GM10248 (cell line): ENCODE measurements at regions not wholly inside any gene's neighbourhood (a gene's known extent, or its start where the extent isn't known, plus 50 kb on each side); places are given as distances from the start of the nearest gene placed in this dataset.

Experiments
- CTCF ChIA-PET: fragments of 300-600 bp; sonication (Branson Sonifier 250); formaldehyde crosslinking; extraction: SDS; loops from one replicate; lab custom pipeline; 2021; ENCODE audit warnings: antibody characterized with exemption; lab: Yijun Ruan, JAX
- POLR2A ChIA-PET: fragments of 350-650 bp; sonication (Branson Sonifier 250); formaldehyde crosslinking; extraction: SDS; loops from one replicate; lab custom pipeline; 2020; ENCODE audit warnings: antibody characterized with exemption; lab: Yijun Ruan, JAX
- DNase-seq: peaks from one replicate; pipeline ENCODE4 v3.0.0; 2012; ENCODE audit errors: extremely low spot score
- TF ChIP-seq, protein P1 (sequence below): IDR thresholded peaks from 2 replicates; pipeline ENCODE4 v1.5.1; 2012; ENCODE audit warnings: mild to moderate bottlenecking, low read depth; ENCODE audit errors: extremely low read depth, missing control alignments, control extremely low read depth

DNA sequence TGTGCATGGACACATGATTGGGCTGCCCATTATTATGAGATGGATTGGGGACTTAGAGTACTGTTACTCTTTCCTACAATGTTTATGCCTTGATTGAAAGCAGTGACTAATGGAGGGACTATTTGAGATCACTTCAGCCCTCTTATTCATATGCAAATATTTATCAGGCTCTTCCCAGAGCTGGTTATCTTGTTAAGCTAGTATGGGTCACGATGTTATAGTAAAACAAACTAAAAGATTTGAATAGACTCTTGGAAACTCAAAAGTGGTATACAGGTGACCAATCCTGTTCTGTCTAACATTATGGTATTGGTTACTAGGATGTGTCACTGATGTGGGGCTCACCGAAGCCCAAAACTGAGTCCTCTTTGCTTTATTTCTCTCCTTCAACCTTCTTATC is 306.2 kb upstream of the CASK start:
- TF ChIP-seq, protein P1, sequence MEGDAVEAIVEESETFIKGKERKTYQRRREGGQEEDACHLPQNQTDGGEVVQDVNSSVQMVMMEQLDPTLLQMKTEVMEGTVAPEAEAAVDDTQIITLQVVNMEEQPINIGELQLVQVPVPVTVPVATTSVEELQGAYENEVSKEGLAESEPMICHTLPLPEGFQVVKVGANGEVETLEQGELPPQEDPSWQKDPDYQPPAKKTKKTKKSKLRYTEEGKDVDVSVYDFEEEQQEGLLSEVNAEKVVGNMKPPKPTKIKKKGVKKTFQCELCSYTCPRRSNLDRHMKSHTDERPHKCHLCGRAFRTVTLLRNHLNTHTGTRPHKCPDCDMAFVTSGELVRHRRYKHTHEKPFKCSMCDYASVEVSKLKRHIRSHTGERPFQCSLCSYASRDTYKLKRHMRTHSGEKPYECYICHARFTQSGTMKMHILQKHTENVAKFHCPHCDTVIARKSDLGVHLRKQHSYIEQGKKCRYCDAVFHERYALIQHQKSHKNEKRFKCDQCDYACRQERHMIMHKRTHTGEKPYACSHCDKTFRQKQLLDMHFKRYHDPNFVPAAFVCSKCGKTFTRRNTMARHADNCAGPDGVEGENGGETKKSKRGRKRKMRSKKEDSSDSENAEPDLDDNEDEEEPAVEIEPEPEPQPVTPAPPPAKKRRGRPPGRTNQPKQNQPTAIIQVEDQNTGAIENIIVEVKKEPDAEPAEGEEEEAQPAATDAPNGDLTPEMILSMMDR = no peak
- ChIA-PET POLR2A (no interaction called here), CTCF (no interaction called here)
- DNase-seq = no peak

DNA sequence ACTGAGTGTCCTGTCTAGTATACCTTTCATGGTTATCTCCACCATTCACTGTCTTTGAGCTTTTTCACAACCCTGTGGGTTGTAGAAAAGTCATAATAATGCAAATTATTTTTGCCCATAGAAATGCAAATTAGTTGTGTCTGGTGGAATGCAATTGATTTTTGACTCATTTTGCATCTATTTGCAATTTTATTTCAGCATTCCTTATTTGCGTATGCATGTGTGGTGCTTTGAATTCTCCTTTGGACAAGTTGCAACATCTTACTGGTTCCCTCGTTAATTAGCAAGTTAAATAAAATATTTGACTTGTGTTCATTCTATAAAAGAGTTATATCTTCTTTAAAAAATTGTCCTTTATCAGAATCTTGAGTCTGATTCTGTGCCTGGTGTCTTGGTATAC is 297.3 kb upstream of the CASK start:
- ChIA-PET CTCF (no interaction called here), POLR2A (no interaction called here)
- no peak for DNase-seq
- TF ChIP-seq, protein P1 = no peak

DNA sequence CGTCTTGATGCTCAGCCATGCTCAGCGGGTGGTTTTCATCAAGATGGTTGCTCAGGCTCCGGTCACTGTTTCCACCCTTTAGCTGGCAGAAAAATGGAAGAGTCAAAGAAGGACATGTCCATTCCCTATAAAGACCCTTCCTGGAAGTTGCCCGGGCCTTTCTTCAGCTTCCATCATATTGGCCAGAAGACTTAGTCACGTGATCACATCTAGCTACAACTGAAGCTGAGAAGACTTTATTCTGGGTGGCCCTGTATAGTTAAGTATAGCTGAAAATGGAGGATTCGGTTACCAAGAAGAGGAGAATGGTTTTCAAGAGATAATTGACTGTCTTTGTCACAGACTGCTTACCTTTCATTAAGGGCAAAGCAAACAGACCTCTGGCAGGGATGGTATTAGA is 296.7 kb upstream of the CASK start:
- POLR2A ChIA-PET = no interaction called here
- no peak for DNase-seq
- TF ChIP-seq, protein P1 = no peak
- CTCF ChIA-PET = no interaction called here

DNA sequence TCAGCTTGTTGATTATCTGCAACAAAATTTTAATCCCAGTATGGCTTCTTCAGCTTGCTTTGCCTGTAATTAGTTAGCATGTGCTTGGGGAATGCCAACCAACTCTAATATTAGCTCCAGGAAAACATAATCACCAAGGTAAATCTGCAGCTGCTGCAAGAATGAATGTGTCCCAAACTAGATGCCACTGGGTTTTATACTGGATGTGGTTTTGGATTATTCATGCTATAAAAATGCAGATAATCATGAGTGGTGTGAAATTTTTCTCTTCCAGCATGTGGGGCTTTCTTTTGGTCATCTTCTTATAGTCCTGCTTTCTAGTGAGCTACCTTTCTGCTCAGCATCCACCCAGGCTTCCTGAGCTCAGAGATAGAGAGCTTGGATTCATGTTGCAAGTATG is 295.9 kb upstream of the CASK start:
- POLR2A ChIA-PET = no interaction called here
- CTCF ChIA-PET = interaction anchor here (1.0 kb wide), 1 partner anchor 14 kb away, joined by 3 read pairs; no protein-coding TSS in a partner anchor
- DNase-seq = no peak
- TF ChIP-seq, protein P1 = no peak

DNA sequence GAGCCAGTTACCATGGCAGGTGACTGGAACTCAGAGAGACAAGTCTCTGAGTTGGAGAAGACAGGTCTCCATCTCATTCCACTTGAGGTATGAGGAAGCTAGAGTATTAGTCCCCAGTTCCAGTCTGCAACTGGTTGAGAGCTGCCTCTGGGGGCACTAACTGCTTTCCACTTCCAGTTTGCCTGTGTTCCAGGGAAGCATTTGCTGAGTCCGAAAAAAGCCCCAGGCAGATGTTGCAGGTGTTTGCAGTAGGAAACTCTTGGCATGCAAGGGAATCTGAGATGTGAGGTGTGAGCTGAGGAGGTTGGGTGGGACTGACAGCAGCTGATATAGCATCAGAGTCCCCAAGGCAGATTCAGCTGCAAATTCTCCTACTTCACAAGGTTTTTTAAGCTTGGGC is 272.2 kb upstream of the CASK start:
- TF ChIP-seq, protein P1 = no peak
- ChIA-PET CTCF (no interaction called here), POLR2A (no interaction called here)
- no peak for DNase-seq

DNA sequence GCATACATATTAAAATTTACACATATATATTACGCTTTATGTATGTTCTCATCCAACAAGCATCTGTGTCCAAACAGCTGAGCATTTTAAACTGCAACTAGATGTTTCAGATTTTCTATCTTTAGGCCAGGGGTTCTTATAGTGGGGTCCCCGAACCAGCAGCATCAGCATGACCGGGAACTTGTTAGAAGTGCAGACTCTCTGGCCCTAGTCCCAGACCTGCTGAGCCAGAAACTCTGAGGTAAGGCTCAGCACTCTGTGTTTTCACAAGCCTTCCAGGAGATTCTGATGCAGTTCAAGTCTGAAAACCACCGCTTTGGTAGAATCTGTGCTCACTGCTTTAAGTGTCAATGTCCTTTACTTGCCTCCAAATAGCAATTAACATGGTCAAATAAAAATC is 266.2 kb upstream of the CASK start:
- ChIA-PET POLR2A (no interaction called here), CTCF (no interaction called here)
- no peak for DNase-seq
- TF ChIP-seq, protein P1 = no peak

DNA sequence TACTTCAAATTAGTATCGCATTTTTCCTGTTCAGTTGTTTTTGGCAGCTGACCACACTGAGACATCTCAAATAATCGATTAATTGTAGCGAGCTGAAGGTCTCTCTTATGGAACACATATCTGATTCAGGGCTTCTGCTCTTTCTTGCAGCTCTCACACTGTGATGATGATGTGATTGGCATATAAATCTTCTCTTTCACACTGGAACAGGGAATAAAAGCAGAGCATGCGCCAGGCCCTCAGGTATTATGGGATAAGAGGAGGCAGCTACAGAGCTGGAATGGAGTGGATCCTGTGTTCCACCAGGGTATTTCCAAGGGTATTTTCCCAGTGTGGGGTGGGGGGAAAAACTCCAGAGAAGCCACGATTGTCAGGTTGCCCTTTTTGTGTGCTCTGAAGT is 265.4 kb upstream of the CASK start:
- POLR2A ChIA-PET = no interaction called here

More for the DNA sequence above, 265.4 kb upstream of the CASK start:
- DNase-seq = no peak
- CTCF ChIA-PET = no interaction called here
- TF ChIP-seq, protein P1 = no peak
